IPS-NIHi11 (cell line): ENCODE measurements at regions not wholly inside any gene's neighbourhood (a gene's known extent, or its start where the extent isn't known, plus 50 kb on each side); places are given as distances from the start of the nearest gene placed in this dataset.
"Not testable (repeated sequence)": the region's sequence is repeated elsewhere in the genome, so short reads cannot be mapped to it uniquely, and the experiment has no call there.

Experiments used
- DNase-seq: peaks from one replicate; pipeline ENCODE4 v3.0.0; 2012; ENCODE audit warnings: mixed read lengths, low spot score

DNA sequence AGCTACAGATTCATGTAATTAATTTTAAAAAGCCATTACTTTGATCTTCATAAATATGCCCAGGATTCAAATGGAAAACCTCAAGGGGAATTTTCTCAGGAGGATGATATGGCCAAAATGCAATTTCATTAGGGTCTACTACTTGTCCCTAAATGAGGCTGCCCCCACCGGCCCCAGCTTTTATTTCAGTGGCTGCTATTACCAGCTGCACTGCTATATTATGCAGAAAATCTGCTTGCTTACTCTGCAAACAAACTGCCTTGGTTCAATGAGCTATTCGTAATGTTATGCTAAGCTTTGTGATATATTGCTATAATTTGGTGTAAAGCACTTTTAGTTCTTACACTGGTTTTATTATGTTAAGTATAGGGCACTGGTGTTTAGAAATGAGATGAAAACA, 137.3 kb upstream of the TMTC4 start:
- no peak for DNase-seq

DNA sequence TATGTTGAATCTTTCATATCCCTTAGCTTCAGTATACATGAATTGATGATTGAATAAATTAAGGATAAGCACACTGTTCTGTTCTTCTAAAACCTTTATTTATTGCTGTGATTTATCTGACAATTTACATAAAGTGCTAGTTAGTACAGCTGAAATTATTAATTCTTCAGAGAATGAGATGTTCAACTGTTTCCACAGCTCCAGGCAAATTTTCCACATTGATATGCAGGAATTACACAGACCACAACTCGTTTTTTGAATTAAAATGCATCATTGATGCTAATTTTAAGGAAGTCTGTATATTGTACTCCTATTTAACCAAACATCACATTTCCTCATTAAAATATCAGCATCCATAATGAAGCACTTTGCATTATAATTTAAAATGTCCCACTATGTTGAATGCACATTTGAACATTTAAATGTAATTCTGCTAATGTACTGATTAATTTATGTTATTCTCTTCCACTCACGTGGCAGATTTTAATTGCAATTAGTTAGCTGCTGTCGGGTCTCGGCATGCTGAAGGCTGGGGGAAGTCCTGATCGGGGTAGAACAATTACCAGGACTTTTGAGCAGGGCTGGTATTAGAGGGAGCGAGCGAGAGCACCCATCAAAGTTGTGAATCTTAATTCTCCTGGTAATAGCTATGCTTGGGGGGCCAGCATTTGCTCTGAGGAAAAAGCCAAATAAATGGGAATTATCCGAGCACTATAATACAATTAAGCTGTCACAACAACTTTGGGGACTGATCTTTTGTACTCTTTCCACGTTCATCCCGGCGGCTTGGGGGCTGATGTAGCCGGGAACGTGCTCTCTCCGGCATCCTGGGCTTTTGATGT, 136.7 kb upstream of the TMTC4 start:
- DNase-seq = no peak

DNA sequence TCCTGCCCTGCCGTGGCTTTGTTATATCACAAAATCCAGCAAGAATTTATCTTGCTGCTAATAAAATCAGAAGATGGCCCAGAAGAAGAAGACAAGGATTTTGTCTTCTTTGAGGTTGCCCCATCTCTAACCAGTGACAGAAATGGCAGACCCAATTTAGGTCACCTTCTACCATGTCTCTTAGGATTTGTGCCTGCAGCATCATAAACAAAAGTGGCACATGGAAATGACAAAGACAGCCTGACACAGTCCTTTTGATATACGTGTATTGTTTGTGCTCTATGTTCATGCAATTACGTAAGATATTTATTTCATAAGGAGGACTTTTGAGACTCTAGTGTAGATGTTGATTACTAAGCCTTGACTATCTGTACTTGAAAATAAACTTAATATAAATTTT, 135.9 kb upstream of the TMTC4 start:
- no peak for DNase-seq

DNA sequence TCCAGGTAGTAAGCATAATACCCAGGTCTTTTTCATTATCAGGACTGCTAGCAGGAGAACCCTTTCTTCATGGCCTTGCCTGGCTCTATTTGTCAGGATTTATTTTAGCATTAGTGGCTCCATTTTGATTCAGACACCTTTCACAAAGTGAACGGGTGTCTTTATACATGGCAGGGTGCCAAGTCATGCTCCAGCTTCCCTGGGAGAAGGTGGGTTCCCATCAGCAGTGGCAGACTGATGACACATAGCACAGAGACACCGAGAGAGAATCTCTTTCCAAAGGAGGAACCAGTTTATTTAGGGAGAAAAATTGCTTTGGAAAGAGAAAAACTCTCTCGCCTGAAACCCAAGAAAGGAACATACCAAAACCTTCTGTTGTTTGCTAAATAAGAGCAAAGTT, 135.3 kb upstream of the TMTC4 start:
- DNase-seq = no peak

DNA sequence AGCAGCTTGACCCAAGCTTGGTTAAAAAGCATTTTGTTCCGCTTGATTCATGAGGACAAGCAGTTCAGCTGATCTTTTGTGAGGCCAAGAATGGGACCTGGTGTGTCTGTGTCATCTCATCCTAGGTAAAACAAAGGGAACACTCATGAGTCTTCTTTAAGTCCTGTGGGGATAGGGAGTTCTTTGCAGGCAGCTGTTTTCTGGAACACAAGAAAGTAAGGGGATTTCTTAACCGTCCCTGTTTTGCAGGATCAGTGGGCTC, 134.5 kb upstream of the TMTC4 start:
- DNase-seq = no peak

DNA sequence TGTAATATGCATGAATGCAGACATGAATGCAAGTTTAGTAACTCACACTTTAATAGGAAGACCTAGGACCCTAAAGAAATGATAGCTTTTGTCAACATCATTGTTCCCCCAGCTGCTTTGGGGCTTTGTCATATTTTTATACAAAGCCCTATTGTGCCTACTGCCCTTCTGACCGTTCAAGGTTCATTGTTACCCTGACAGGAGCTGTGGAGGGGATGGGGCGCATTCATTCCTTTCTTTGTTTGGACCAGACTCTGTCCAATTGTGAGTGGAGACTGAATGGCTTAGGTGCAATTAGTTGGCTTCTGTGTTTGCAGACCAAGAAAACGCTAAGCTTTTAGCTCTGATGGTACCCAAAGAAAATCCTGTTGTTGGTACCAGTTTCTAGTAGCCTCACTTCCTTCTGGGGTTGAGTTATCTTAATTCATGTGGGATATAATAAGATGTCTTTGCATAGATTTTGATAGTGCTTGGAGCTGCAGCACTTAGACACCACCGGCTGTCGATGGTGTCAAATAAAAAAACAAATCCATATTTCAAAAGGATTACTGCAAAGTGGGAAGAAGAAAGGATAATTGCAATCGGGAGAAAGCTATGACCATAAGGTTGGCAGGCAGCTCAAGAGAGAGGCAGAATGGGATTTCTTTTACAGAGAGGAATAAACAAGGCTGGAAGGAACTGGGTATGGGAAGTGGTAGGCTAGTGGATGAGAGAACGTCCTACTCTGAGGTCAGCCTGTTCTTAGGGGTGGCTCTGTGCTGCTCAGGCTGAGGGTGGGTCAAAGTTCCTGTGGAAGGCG, 133.9 kb upstream of the TMTC4 start:
- no peak for DNase-seq

DNA sequence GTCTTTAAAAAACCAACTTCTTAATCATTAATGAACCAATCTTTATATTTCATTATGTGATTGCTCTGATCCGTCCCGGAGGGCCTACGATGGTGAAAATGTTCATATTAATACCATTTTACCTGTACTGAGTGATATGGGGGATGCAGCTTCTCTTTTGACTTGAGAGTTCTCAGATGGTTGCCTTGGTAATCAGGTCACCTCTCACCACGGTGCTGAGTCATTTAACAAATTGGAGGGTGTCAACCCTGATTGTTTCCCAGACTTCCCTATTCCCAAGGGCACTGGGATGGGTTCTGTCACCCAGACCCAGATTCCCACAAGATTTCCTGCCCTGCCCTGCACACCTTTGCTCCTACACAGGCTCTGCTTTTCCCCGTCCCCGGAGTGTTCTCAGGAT, 128.5 kb upstream of the TMTC4 start:
- no peak for DNase-seq

DNA sequence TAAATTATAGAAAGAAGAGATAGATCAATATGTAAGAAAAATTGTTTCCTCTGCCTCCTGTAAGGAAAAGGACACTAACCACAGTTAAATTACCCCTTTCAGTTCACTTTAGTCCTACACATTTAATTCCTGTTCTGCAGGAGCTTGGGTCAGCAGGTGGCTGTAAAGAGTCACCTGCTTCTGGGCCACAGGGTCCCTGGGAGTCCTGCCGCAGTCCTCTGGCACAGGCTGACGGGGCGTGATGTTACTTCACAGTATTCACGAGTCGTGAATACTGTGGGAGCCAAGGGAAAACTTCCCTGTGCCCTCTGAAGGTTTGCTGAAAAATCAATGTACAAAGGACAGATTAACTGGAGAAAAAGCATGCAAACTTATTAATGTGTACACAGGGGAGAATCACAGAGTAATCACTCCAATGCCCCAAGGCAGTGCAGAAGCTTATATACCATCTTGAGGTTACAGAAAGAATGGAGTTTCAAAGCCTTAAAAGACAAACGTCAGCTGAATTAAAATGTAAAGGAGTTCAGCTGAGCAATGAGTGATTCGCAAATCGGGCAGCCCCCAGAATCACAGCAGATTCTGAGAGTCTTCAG, 125.8 kb upstream of the TMTC4 start:
- DNase-seq = no peak

DNA sequence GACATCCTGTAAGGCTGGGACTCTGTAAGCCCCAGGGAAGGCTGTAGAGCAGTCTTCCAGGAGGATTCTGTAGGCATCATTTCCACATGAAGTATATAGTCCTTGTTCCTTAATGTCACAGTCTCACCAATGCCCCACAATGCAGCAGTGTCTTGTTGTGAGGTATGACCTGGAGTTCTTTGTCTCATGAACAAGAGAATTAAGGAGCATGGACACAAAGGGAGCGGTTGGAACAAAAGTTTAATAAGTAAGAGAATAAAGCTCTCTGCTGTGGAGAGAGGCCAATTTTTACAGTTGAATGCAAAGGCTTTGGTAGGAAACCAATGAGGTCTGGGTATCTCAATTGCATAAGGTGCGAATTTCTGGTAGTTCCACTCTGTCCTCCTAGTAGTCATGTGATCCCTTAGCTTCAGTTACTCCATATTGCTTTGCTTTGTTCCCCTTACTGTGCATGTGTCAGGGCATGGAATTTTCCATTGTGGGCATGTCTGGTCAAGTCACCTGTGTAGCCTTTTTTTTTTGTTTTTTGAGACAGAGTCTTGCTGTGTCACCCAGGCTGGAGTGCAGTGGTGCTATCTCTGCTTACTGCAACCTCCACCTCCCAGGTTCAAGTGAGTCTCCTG, 124.3 kb upstream of the TMTC4 start:
- DNase-seq = no peak

DNA sequence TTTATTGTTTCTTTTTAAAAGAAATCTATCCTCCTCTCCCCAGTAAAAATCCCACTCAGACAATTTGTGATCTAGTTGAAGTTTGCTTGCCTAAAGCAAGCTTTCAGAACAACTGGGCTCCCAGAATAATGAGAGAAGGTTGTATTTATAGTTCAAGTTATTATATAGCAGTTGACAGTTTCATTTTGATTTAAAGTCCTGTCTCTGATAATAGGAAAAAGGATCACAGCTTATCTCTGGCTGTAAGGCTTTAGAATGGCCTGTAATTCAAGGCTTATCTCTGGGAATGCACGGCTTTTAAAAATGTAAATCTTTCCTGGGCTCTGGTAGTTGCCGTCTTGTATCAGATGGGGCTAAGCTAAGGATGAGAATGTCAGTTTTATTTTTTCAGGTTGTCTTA, 123.3 kb upstream of the TMTC4 start:
- DNase-seq = no peak

DNA sequence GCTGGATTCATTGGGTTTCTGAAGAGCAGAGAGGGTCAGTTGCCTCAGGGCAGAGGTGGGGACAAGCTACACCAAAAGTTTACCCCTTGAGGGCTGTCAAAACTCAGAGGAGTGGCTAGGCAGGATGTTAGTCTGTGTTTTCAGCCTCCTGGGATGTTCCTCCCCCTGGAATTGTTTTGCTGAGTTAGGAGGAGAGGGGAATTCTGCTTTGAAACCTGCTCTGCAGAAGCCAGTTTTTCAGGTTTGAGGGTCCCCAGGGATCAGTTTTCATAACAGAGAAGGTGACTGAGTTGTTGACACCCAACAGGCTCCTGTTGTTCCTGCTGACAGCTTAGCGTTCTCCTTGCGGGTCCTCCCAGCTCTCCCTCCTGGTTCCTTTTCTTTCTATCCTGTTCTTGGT, 121.9 kb upstream of the TMTC4 start:
- no peak for DNase-seq

DNA sequence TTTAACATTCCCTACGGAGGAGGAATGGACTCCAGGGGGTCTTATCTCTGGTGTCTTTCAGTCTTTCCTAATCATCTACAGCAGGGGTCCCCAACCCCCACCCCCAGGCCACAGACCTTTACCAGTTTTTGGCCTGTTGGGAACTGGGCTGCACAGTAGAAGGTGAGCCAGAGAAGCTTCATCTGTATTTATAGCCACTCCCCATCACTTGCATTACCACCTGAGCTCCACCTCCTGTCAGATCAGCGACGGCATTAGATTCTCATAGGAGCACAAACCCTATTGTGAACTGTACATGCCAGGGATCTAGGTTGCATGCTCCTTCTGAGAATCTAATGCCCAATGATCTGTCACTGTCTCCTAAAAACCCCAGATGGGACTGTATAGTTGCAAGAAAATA, 120.0 kb upstream of the TMTC4 start:
- no peak for DNase-seq

DNA sequence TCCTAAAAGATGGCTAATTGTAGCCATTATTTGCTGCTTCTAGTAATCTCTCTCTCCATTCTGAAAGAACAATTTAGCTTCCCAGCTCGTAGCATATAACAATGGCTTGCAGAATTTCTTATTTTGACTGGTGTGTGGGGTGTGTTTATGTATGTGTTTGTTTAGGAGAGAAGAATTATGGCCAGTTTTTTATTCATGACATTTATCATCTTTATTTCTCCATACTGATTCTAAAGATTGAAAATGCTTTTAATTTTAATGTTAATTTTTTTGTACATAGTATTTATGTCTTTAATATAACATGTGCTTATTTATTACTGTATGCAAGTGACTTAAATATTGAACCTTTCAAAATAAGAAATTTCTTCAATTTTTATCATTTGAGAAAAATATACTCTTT, 115.8 kb upstream of the TMTC4 start:
- DNase-seq = no peak

DNA sequence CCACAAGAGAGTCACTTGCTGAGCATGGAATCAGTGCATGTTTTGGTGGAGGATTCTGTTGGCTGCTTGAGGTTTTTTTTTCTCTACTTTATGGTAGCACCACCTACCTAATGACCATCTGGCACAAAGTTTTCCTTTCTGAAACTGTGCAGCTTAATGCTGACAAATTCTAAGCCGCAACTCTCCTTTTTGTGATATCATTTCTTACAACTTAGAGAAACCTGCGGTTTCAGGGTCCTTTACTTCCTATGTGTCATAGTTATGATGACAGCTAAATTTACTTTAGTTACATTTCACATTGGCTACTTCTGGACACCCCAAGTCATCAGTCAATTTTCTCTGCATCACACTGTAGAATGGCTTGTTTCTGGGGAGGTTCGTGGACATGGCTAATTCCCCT, 115.4 kb upstream of the TMTC4 start:
- no peak for DNase-seq

DNA sequence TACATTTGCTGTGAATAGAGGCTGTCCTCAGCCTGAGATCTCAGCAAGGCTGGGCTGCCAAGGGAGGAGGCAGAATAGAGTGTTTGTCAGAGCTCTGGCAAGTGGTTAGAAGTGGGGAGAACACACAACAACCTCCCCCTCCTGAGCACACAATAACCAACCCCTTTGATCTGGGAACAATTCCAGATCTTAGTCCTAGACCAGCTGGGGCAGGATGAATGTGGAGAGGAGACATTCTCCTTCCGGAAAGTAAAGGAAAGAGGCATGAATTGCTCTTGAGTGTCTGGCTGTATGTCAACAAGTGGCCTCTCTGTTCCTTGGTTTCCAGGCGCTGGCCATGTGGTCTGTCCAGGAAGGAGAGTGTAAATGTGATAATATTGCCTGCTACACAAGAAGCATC, 114.9 kb upstream of the TMTC4 start:
- DNase-seq = no peak

DNA sequence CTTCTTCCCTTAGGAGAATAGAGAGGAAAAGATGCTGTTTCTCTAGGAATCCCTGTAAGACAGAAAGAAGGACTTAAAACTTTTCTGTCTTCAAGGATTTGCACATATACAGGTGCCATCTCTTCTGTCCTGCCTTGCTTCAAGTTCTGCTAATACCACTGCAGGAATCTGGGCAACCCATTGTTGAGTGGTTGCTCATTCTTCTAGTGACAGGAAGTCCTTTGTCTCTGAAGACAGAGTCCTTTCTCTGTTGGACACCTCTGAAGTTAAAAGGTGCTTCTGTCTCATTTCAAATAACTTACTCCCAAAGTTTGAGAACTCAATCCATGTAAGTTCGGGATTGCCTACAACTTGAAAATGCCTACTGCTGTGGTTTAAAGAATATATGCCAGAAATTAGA, 114.4 kb upstream of the TMTC4 start:
- DNase-seq = no peak

DNA sequence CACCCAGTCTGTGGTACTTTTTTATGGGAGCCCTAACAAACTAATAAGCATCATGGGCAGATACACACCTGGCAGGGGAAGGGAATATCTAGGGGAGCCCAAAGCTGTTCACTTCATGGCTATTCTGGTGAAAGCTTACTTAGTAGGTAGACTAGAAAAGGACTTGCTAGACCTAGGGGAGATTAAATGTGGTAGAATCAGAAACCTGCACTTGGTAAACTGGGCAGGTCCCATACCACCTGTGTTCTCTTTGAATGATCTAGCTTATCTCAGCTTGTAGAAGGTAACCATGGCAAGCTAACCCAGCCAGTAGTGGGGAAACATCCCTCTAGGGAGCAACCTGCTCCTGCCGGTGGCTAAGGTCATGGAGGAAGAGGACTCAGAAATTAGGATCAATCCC, 113.9 kb upstream of the TMTC4 start:
- DNase-seq = no peak

DNA sequence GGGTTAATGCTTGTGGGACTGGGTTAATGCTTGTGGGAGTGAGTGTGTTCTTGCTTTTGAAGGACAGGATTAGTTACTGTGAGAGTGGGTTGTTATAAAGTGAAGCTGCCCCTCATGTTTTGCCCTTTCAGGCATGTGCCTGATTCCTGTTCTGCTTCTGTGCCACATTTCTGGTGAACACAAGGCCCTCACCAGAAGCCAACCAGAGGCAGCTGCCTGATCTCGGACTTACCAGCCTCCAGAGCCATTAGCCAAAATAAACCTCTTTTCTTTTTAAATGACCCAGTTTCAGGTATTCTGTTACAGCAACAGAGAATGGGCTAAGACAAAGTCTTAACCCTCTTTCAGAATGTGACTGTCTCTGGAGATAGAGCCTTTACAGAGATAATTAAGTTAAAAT, 113.3 kb upstream of the TMTC4 start:
- no peak for DNase-seq

DNA sequence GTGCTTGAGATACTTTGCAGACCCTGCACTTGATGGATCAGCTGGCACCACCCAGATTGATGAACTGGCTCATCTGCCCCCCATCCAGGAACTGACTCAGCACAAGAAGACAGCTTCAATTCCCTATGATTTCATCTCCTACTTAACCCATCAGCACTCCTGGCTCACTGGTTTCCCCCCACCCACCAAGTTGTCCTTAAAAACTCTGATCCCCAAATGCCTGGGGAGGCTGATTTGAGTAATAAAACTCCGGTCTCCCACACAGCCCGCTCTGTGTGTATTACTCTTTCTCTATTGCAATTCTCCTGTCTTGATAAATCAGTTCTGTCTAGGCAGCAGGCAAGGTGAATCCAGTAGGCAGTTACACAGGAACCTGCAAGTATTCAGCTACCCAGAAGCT, 102.1 kb upstream of the TMTC4 start:
- DNase-seq = not testable (repeated sequence)

DNA sequence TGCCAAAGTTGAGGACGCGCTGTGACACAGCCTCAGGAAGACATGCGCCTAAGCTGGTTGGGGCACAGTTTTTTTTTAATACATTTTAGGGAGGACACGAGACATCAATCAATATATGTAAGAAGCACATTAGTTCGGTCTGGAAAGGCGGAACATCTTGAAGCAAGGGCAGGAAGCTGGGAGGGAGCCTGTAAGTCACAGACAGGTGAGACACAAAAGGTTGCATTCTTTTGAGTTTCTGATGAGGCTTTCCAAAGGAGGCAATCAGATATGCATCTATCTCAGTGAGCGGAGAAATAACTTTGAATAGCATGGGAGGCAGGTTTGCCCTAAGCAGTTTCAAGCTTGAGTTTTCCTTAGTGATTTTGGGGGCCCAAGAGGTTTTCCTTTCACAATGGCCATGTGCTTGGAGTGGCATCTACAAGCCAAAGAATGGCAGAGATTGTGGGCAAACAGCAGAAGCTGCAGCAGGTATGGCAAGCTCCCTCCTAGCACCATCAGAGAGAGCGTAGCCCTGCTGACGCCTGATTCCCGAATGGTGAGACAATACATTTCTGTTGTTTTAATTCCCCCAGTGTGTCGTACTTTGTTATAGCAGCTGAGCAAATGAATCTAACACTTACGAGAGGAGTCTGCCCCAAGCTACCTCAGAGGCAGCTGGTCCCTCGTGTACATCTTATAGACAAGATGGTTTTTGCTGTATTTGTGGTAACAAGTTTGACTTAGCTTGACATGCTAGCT, 99.5 kb upstream of the TMTC4 start:
- no peak for DNase-seq

DNA sequence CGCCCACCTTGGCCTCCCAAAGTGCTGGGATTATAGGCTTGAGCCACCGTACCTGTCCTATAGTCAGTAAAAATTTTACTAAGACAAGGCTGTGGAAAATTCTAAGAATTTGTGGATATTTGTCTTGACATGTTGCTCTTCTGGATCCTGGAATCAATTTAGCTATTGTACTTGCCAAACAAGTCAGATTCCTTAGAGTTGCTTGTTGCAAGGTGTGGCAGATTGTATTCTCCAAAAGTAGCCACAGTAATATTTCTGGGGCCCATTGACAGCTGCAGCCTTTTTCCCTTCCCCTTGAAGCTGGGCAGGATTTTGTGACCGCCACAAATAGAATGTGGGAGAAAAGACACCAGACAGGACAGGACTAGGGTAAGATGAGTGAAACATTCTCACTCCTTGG, 98.8 kb upstream of the TMTC4 start:
- DNase-seq = no peak

DNA sequence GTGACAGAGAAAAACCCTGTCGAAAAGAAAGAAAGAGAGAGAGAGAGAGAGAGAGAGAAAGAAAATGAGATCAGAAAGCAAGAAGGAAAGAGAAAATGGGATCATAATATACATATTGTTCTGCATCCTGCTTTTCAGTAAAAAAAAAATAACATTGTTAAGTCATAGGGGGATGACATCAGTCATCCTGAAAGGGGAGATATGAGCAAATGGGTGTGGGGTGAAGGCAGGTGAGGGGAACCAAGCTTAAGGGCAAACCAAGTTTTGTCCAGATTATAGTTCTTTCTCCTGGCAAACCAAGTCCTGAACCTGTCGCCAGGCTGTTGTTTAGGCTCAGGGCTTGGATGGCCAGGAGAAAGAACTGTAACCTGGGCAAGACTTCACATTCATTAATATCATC, 92.6 kb upstream of the TMTC4 start:
- DNase-seq = no peak
